ENCODE measurements at regions not wholly inside any gene's neighbourhood (a gene's known extent, or its start where the extent isn't known, plus 50 kb on each side); places are given as distances from the start of the nearest gene placed in this dataset.

GRCh38 chr5:110852053-110852452 is 113.2 kb downstream of the SLC25A46 start:
- Histone ChIP-seq H3K27ac (no peak overlapping the region), H3K4me3 (no peak overlapping the region), H3K27me3 (no peaks in the 10 kb centered on the region), H3K36me3 (no peaks in the 10 kb centered on the region), H3K4me1 (no peaks in the 10 kb centered on the region), H3K9me3 (peaks cover 0 to 5% of the 10 kb centered on the region in 2 donors)
- no peak for ATAC-seq
- TF ChIP-seq CTCF (IDR thresholded peaks at IDR 0.05): no peak
- intact Hi-C loops (cut with DNase I): no loop called here
- DNase-seq: no peak

- Histone ChIP-seq H3K27me3 (no peaks in the 10 kb centered on the region), H3K4me1 (no peaks in the 10 kb centered on the region), H3K4me3 (no peak overlapping the region), H3K27ac (no peak overlapping the region), H3K36me3 (no peaks in the 10 kb centered on the region), H3K9me3 (peaks cover 0 to 5% of the 10 kb centered on the region in 2 donors)
- TF ChIP-seq CTCF (IDR thresholded peaks at IDR 0.05): no peak
- ATAC-seq (no peak), DNase-seq (no peak)
- intact Hi-C loops (cut with DNase I): no loop called here
Observed at GRCh38 chr5:110852541-110852940, 113.7 kb downstream of the SLC25A46 start.

- no peak for TF ChIP-seq CTCF (IDR thresholded peaks at IDR 0.05)
- no peak overlapping the region for H3K4me3 ChIP-seq
- no peaks in the 10 kb centered on the region for H3K27me3 ChIP-seq
- no peak overlapping the region for H3K27ac ChIP-seq
- DNase-seq (no peak), ATAC-seq (peak; percentile 57)
- H3K9me3 ChIP-seq: peaks cover 0 to 2% of the 10 kb centered on the region in 2 donors
- intact Hi-C loops (cut with DNase I): no loop called here
- H3K4me1 ChIP-seq: no peaks in the 10 kb centered on the region
- no peaks in the 10 kb centered on the region for H3K36me3 ChIP-seq
Observed at GRCh38 chr5:110853267-110853666, 114.5 kb downstream of the SLC25A46 start.

DNA sequence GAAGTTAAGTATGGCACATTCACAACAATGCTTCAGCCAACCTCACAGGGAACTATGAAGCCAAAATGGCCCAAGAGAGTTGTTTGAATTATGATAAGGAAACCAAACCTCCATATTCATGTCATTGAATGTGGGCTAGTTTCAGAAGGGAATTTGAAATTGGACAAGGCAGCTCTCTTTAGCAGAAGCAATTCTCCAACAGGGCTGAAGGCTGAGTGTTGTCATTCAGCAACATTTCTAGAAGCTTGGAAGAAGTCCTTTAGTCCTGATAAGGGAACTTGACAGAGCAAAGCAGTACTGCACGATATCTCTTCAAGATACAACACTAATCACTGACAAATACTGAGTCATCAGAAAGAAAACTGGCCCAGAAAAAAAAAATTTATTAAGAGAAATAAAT is 115.4 kb downstream of the SLC25A46 start:
- H3K4me1 ChIP-seq: no peaks in the 10 kb centered on the region
- intact Hi-C loops (cut with DNase I): no loop called here
- ATAC-seq (no peak), DNase-seq (no peak)
- no peak overlapping the region for H3K4me3 ChIP-seq
- H3K36me3 ChIP-seq: no peaks in the 10 kb centered on the region
- no peaks in the 10 kb centered on the region for H3K9me3 ChIP-seq
- TF ChIP-seq CTCF (IDR thresholded peaks at IDR 0.05): no peak
- H3K27ac ChIP-seq: no peak overlapping the region
- H3K27me3 ChIP-seq: no peaks in the 10 kb centered on the region

DNA sequence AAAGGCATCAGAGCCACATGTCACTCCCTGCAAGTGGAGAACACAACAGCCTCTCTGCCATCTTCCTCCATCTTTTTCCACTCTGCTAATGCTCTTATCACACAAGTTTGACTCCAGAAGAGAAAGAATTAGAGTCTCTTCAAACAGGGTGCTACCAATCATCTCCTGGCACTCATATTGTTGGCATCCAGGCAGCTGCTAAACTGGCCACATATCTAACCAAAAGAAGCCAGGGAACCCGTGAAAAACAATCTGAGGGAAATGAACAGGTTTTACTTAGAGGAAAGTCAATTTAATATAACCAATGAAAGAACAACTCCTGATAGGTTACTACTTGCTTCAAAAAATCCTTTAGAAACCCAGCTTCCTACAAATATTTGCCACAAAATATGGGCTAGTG is 117.2 kb downstream of the SLC25A46 start:
- no peak for DNase-seq
- H3K36me3 ChIP-seq: no peaks in the 10 kb centered on the region
- no peak overlapping the region for H3K4me3 ChIP-seq
- H3K27ac ChIP-seq: no peak overlapping the region
- no peaks in the 10 kb centered on the region for H3K9me3 ChIP-seq
- no peaks in the 10 kb centered on the region for H3K4me1 ChIP-seq
- no peak for TF ChIP-seq CTCF (IDR thresholded peaks at IDR 0.05)
- no peaks in the 10 kb centered on the region for H3K27me3 ChIP-seq
- intact Hi-C loops (cut with DNase I): no loop called here
- no peak for ATAC-seq

Data from left lung (tissue), 4 donors.